Thyroid gland (tissue), 4 donors: ENCODE measurements at regions not wholly inside any gene's neighbourhood (a gene's known extent, or its start where the extent isn't known, plus 50 kb on each side); places are given as distances from the start of the nearest gene placed in this dataset.

Experiments used
- DNase-seq, 2 donors: peaks; one replicate each; pipeline ENCODE4 v3.0.0-alpha.2; 2019
- H3K27ac ChIP-seq, 3 donors: fragments of 200-600 bp; sonication (generic); 1 replicate in 2 of 3; 2 replicates in 1 of 3; pipeline ENCODE4 v1.5.1; 2016 to 2019; ENCODE audit warnings: mild to moderate bottlenecking in 1 of 3, moderate library complexity in 1 of 3
- H3K27me3 ChIP-seq: fragments of 200-600 bp; sonication (generic); one replicate; pipeline ENCODE4 v1.5.1; 2019
- H3K36me3 ChIP-seq, 2 donors: fragments of 200-600 bp; sonication (generic); one replicate each; pipeline ENCODE4 v1.5.1; 2016 to 2019
- H3K4me1 ChIP-seq, 2 donors: fragments of 200-600 bp; sonication (generic); one replicate each; pipeline ENCODE4 v1.5.1; 2017 to 2019
- H3K4me3 ChIP-seq, 3 donors: fragments of 200-600 bp; sonication (generic); replicated peaks in 1 of 3; 1 replicate in 2 of 3; 2 replicates in 1 of 3; pipeline ENCODE4 v1.5.1; 2016; ENCODE audit warnings: mild to moderate bottlenecking in 1 of 3
- H3K9me3 ChIP-seq: fragments of 200-600 bp; sonication (generic); one replicate; pipeline ENCODE4 v1.5.1; 2017
- POLR2A ChIP-seq, 2 donors: fragments of 450-650 bp; IDR thresholded peaks; one replicate each; pipeline ENCODE4 v1.6.1; 2017; ENCODE audit warnings: antibody characterized with exemption in 2 of 2, mild to moderate bottlenecking in 2 of 2, moderate library complexity in 1 of 2
- WGBS, 2 donors: methylation state at CpG; one replicate each; pipeline ENCODE4 v1.1.5; 2017; 5-methylcytosine and 5-hydroxymethylcytosine counted together
- intact Hi-C: fragments of 100-400 bp; cut with DNase I; formaldehyde crosslinking; loops from one replicate; pipeline ENCODE4 v1.15.1; 2023
- TF ChIP-seq, protein P1 (sequence below), 6 experiments: fragments of 200-600 bp in 3 of 6; fragments of 450-650 bp in 3 of 6; sonication (generic) in 3 of 6; IDR thresholded peaks; one replicate each; pipeline ENCODE4 v1.5.1; 2016 to 2019; ENCODE audit warnings: antibody characterized with exemption in 6 of 6, mild to moderate bottlenecking in 2 of 6, inconsistent platforms in 1 of 6, moderate library complexity in 1 of 6

DNA sequence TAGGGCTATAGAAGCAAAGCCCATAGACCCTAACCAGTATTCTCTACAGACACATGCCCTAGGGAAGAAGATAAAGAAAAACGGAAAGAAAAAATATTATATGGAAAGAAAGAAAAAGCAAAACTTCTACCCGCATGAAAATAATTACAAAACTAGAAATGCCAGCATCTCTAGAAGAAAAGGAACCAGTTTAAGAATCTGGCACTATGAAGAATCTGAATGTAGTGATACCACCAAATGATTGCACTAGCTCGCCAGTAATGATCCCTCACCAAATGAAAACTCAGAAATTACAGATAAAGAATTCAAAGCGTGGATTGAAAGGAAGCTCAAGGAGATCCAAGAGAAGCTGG is 341.9 kb upstream of the GRIA1 start:
- Histone ChIP-seq H3K4me1 (no peaks in the 10 kb centered on the region), H3K36me3 (no peaks in the 10 kb centered on the region), H3K27me3 (no peaks in the 10 kb centered on the region), H3K27ac (no peak overlapping the region), H3K9me3 (no peaks in the 10 kb centered on the region), H3K4me3 (no peak overlapping the region)
- no peak for DNase-seq
- TF ChIP-seq POLR2A (IDR thresholded peaks at IDR 0.05) = no peak
- TF ChIP-seq, protein P1, sequence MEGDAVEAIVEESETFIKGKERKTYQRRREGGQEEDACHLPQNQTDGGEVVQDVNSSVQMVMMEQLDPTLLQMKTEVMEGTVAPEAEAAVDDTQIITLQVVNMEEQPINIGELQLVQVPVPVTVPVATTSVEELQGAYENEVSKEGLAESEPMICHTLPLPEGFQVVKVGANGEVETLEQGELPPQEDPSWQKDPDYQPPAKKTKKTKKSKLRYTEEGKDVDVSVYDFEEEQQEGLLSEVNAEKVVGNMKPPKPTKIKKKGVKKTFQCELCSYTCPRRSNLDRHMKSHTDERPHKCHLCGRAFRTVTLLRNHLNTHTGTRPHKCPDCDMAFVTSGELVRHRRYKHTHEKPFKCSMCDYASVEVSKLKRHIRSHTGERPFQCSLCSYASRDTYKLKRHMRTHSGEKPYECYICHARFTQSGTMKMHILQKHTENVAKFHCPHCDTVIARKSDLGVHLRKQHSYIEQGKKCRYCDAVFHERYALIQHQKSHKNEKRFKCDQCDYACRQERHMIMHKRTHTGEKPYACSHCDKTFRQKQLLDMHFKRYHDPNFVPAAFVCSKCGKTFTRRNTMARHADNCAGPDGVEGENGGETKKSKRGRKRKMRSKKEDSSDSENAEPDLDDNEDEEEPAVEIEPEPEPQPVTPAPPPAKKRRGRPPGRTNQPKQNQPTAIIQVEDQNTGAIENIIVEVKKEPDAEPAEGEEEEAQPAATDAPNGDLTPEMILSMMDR (IDR thresholded peaks at IDR 0.05) = peak in 1 of 6 experiments; percentile 8
- intact Hi-C loops = loop anchor here (5.0 to 10.0 kb wide), 2 partner anchors 586 to 614 kb away; no protein-coding TSS in a partner anchor
- 23 to 26% methylated on average over 4 of the region's 4 CpGs for WGBS, 2 donors

DNA sequence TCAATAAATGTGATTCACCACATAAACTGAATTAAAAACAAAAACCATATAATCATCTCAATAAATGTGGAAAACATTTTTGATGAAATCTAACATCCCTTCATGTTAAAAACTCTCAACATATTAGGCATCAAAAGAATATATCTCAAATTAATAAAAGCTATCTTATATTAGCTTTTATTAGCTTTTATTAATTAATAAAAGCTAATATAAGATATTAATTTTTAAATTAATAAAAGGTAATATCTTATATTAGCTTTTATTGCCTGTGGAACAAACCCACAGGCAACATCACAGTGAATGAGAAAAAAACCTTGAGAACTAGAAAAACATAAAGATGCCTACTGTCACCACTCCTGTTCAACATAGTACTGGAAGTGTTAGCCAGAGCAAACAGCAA is 338.9 kb upstream of the GRIA1 start:
- Histone ChIP-seq H3K27me3 (no peaks in the 10 kb centered on the region), H3K4me1 (no peaks in the 10 kb centered on the region), H3K27ac (no peak overlapping the region), H3K36me3 (no peaks in the 10 kb centered on the region), H3K4me3 (no peak overlapping the region), H3K9me3 (no peaks in the 10 kb centered on the region)
- no peak for DNase-seq
- no peak for TF ChIP-seq POLR2A (IDR thresholded peaks at IDR 0.05)
- TF ChIP-seq, protein P1 (IDR thresholded peaks at IDR 0.05) = no peak
- intact Hi-C loops = no loop called here

DNA sequence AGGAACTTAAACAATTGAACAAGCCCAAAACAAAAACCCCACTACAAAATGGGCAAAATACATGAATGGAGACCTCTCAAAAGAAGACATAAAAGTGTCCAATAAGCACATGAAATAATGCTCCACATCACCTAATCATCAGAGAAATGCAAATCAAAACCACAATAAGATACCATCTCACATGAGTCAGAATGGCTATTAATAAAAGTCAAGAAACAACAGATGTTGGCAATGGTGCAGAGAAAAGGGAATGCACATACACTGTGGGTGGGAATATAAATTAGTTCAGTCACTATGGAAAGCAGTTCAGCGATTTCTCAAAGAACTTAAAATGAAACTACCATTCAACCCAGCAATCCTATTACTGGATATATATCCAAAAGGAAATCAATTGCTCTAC is 337.4 kb upstream of the GRIA1 start:
- H3K36me3 ChIP-seq = no peaks in the 10 kb centered on the region
- H3K27me3 ChIP-seq = no peaks in the 10 kb centered on the region
- WGBS, 2 donors = 88 to 89% methylated on average over 1 of the region's 1 CpG
- no peak for TF ChIP-seq POLR2A (IDR thresholded peaks at IDR 0.05)
- TF ChIP-seq, protein P1 (IDR thresholded peaks at IDR 0.05) = no peak
- intact Hi-C loops = no loop called here
- H3K27ac ChIP-seq = no peak overlapping the region
- DNase-seq = no peak
- no peaks in the 10 kb centered on the region for H3K9me3 ChIP-seq
- H3K4me3 ChIP-seq = no peak overlapping the region
- H3K4me1 ChIP-seq = no peaks in the 10 kb centered on the region

DNA sequence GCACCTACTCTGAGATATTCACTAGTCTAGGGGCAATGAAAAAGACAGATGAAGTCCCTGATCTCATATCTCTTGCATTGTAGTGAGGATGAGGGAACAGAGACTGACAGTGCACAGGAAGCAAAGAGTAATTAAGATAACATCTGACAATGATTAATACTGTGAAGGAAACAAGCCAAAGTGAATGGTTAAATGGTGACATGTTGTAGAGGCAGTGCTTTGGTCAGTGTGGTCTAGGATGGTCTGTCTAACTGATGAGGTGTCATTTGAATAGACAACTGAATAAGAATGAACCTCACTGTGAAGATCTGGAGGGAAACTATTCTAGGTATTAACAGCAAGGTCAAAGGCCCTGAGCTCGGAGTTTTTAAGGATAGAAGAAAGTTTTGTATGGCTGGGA is 333.3 kb upstream of the GRIA1 start:
- no peaks in the 10 kb centered on the region for H3K27me3 ChIP-seq
- WGBS, 2 donors = 61% methylated on average over 1 of the region's 1 CpG
- TF ChIP-seq, protein P1 (IDR thresholded peaks at IDR 0.05) = no peak
- no peak for TF ChIP-seq POLR2A (IDR thresholded peaks at IDR 0.05)
- H3K27ac ChIP-seq = no peak overlapping the region
- no peak overlapping the region for H3K4me3 ChIP-seq
- H3K9me3 ChIP-seq = no peaks in the 10 kb centered on the region
- intact Hi-C loops = no loop called here
- H3K4me1 ChIP-seq = no peaks in the 10 kb centered on the region
- H3K36me3 ChIP-seq = no peaks in the 10 kb centered on the region
- no peak for DNase-seq

DNA sequence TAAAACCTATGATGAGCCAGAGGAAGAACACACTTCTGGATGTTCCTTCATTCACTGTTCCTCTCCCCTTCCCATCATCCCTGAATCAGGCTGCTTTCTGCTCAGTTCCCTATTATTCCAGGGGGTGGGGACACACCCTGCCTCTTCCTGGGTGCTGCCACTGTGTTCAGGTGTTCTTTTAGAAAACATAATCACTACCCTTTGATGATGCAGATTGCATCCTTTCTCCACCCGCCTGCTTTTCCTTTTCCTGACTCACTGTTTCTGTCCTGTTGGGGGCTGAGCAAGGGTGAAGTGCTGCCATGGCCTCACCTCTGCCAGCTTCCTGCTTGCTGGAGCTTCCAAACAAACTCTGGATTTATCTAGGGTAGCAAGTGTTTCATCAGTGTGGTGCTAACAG is 331.9 kb upstream of the GRIA1 start:
- TF ChIP-seq POLR2A (IDR thresholded peaks at IDR 0.05) = no peak
- TF ChIP-seq, protein P1 (IDR thresholded peaks at IDR 0.05) = no peak
- H3K27ac ChIP-seq = no peak overlapping the region
- intact Hi-C loops = no loop called here
- no peaks in the 10 kb centered on the region for H3K9me3 ChIP-seq
- H3K27me3 ChIP-seq = no peaks in the 10 kb centered on the region
- H3K36me3 ChIP-seq = no peaks in the 10 kb centered on the region
- H3K4me3 ChIP-seq = no peak overlapping the region
- no peak for DNase-seq
- H3K4me1 ChIP-seq = no peaks in the 10 kb centered on the region
- WGBS, 2 donors = 32 to 69% methylated on average over 1 of the region's 1 CpG
